ENCODE measurements at regions not wholly inside any gene's neighbourhood (a gene's known extent, or its start where the extent isn't known, plus 50 kb on each side); places are given as distances from the start of the nearest gene placed in this dataset.

DNA sequence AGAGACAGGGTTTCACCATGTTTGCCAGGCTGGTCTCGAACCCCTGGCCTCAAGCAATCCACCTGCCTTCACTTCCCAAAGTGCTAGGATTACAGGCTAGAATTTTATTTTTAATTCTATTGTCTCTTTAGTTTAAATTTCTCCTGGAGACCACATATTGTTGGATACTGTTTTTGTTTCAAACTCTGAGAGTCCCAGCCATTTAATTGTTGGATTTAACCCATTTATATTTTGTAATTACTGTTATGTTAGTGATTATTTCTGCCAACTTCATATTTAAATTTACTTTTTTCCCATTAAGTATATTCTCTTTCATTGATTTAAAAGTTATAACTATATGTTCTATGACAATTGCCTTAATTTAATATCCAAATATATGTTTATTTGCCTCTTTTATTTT is 185.6 kb downstream of the ZNF248 start:
- no peak for TF ChIP-seq EZH2 (IDR thresholded peaks at IDR 0.05; ENCODE audit: borderline replicate concordance, low read length)
- TF ChIP-seq CTCF (conservative IDR thresholded peaks at IDR 0.05 in 1 of 2, IDR thresholded peaks at IDR 0.05 in 1 of 2; ENCODE audit: extremely low read depth in 1 of 2, insufficient read depth in 1 of 2, low read depth in 1 of 2, low read length in 2 of 2) = no peak
